ENCODE measurements at regions not wholly inside any gene's neighbourhood (a gene's known extent, or its start where the extent isn't known, plus 50 kb on each side); places are given as distances from the start of the nearest gene placed in this dataset.

DNA sequence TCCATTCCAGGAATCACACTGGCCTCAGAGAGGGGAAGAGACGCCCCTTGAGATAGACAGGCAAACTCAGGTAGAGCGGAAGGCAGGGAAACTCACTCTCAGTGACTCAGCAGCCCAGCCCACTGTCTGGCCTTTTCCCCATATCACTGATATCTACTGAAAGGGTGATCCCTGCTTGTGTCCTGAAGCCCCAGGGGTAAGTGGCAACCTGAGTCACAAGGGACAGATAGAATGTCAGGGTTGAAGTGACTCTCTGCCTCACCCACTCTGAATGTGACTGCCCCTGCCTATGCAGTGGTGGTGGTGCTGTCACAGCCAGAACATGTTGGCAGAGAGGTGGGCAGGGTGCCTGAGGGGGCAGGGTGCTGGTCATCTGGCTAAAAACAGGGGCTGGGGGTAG lies 157.5 kb upstream of the FGGY start:
- TF ChIP-seq POLR2A (IDR thresholded peaks at IDR 0.05), result no peak
- TF ChIP-seq, protein P1, sequence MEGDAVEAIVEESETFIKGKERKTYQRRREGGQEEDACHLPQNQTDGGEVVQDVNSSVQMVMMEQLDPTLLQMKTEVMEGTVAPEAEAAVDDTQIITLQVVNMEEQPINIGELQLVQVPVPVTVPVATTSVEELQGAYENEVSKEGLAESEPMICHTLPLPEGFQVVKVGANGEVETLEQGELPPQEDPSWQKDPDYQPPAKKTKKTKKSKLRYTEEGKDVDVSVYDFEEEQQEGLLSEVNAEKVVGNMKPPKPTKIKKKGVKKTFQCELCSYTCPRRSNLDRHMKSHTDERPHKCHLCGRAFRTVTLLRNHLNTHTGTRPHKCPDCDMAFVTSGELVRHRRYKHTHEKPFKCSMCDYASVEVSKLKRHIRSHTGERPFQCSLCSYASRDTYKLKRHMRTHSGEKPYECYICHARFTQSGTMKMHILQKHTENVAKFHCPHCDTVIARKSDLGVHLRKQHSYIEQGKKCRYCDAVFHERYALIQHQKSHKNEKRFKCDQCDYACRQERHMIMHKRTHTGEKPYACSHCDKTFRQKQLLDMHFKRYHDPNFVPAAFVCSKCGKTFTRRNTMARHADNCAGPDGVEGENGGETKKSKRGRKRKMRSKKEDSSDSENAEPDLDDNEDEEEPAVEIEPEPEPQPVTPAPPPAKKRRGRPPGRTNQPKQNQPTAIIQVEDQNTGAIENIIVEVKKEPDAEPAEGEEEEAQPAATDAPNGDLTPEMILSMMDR (IDR thresholded peaks at IDR 0.05), result no peak

Data from thyroid gland (tissue), 4 donors.